Mesothelial cell of epicardium (in vitro differentiated cells): ENCODE measurements at regions not wholly inside any gene's neighbourhood (a gene's known extent, or its start where the extent isn't known, plus 50 kb on each side); places are given as distances from the start of the nearest gene placed in this dataset.

Experiments
- DNase-seq, 2 experiments: peaks; one replicate each; pipeline ENCODE4 v3.0.0; 2021; ENCODE audit warnings: low spot score in 2 of 2; ENCODE audit not compliant: unreplicated experiment in 2 of 2
- H3K27ac Mint-ChIP-seq: 2 replicates; pipeline ENCODE4 v1.8.0; 2021; ENCODE audit warnings: mixed read lengths
- H3K27me3 Mint-ChIP-seq: 2 replicates; pipeline ENCODE4 v1.8.0; 2021; ENCODE audit warnings: low read depth, mixed read lengths
- H3K36me3 Mint-ChIP-seq: 2 replicates; pipeline ENCODE4 v1.8.0; 2021; ENCODE audit warnings: mixed read lengths
- H3K4me1 Mint-ChIP-seq: 2 replicates; pipeline ENCODE4 v1.8.0; 2021; ENCODE audit warnings: mixed read lengths
- H3K4me3 Mint-ChIP-seq: 2 replicates; pipeline ENCODE4 v1.8.0; 2021; ENCODE audit warnings: mild to moderate bottlenecking, moderate library complexity, mixed read lengths
- H3K9me3 Mint-ChIP-seq: 2 replicates; pipeline ENCODE4 v1.8.0; 2021; ENCODE audit warnings: mixed read lengths
- TF ChIP-seq, protein P1 (sequence below): fragments of 200-600 bp; sonication (generic); IDR thresholded peaks from one replicate; pipeline ENCODE4 v1.5.0; 2021; ENCODE audit warnings: antibody characterized with exemption; ENCODE audit not compliant: unreplicated experiment

GRCh38 chr2:105617631-105618350 is 126.9 kb upstream of the NCK2 start:
- peaks cover 7% of the 10 kb centered on the region for H3K4me1 Mint-ChIP-seq
- H3K27me3 Mint-ChIP-seq: peaks cover 16% of the 10 kb centered on the region
- no peak overlapping the region for H3K27ac Mint-ChIP-seq
- H3K9me3 Mint-ChIP-seq: no peaks in the 10 kb centered on the region
- TF ChIP-seq, protein P1, sequence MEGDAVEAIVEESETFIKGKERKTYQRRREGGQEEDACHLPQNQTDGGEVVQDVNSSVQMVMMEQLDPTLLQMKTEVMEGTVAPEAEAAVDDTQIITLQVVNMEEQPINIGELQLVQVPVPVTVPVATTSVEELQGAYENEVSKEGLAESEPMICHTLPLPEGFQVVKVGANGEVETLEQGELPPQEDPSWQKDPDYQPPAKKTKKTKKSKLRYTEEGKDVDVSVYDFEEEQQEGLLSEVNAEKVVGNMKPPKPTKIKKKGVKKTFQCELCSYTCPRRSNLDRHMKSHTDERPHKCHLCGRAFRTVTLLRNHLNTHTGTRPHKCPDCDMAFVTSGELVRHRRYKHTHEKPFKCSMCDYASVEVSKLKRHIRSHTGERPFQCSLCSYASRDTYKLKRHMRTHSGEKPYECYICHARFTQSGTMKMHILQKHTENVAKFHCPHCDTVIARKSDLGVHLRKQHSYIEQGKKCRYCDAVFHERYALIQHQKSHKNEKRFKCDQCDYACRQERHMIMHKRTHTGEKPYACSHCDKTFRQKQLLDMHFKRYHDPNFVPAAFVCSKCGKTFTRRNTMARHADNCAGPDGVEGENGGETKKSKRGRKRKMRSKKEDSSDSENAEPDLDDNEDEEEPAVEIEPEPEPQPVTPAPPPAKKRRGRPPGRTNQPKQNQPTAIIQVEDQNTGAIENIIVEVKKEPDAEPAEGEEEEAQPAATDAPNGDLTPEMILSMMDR: no peak
- DNase-seq: no peak
- H3K4me3 Mint-ChIP-seq: no peak overlapping the region
- no peaks in the 10 kb centered on the region for H3K36me3 Mint-ChIP-seq

- no peak for DNase-seq
- Mint-ChIP-seq H3K4me3 (no peak overlapping the region), H3K4me1 (peaks cover 16% of the 10 kb centered on the region), H3K27me3 (peaks cover 6% of the 10 kb centered on the region), H3K36me3 (no peaks in the 10 kb centered on the region), H3K27ac (no peak overlapping the region), H3K9me3 (no peaks in the 10 kb centered on the region)
- TF ChIP-seq, protein P1: no peak
Measured at GRCh38 chr2:105615305-105615704, 129.4 kb upstream of the NCK2 start.

GRCh38 chr2:105611811-105612424 is 132.8 kb upstream of the NCK2 start:
- Mint-ChIP-seq H3K4me3 (no peak overlapping the region), H3K27ac (peak overlapping the region; percentile 12), H3K9me3 (no peaks in the 10 kb centered on the region), H3K4me1 (peaks cover 21% of the 10 kb centered on the region), H3K36me3 (no peaks in the 10 kb centered on the region), H3K27me3 (no peaks in the 10 kb centered on the region)
- no peak for DNase-seq
- TF ChIP-seq, protein P1: no peak

- Mint-ChIP-seq H3K27ac (no peak overlapping the region), H3K4me1 (peaks cover 21% of the 10 kb centered on the region), H3K4me3 (no peak overlapping the region), H3K27me3 (no peaks in the 10 kb centered on the region), H3K36me3 (no peaks in the 10 kb centered on the region), H3K9me3 (no peaks in the 10 kb centered on the region)
- no peak for DNase-seq
- TF ChIP-seq, protein P1: no peak
Measured at GRCh38 chr2:105611333-105611637, 133.4 kb upstream of the NCK2 start.

GRCh38 chr2:105610576-105611332 is 134.0 kb upstream of the NCK2 start:
- H3K9me3 Mint-ChIP-seq: no peaks in the 10 kb centered on the region

More at GRCh38 chr2:105610576-105611332, 134.0 kb upstream of the NCK2 start:
- no peak for DNase-seq
- Mint-ChIP-seq H3K27me3 (no peaks in the 10 kb centered on the region), H3K36me3 (no peaks in the 10 kb centered on the region), H3K4me1 (peaks cover 21% of the 10 kb centered on the region), H3K27ac (peak overlapping the region; percentile 56), H3K4me3 (no peak overlapping the region)
- TF ChIP-seq, protein P1: no peak
